ENCODE measurements at regions not wholly inside any gene's neighbourhood (a gene's known extent, or its start where the extent isn't known, plus 50 kb on each side); places are given as distances from the start of the nearest gene placed in this dataset.

DNA sequence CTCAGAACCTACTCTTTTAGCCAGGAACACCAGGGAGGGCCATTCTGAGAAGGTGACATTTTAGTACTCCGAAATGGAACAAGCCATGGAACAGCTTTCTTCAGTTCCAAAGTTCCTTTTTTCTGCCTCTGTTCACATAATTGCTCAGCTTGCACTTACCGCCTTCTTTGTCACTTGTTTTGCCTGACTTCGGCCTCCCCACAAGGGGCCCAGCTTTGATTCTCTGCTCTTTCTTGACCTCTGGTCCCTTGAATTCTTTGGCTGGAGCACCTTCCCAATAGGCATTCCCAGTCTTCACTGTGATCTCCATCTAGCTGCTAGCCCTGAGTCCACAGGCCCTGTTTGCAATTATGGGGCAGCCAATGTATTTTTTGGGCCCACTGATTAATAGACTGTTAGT, 51.4 kb upstream of the SLC7A14 start:
- H3K27ac ChIP-seq, result no peak overlapping the region
- intact Hi-C loops (cut with DNase I; ENCODE audit: low total_unique reads), result no loop called here
- H3K9me3 ChIP-seq, result no peaks in the 10 kb centered on the region
- no peak overlapping the region for H3K4me3 ChIP-seq
- H3K4me1 ChIP-seq, result no peaks in the 10 kb centered on the region
- H3K27me3 ChIP-seq, result no peaks in the 10 kb centered on the region
- DNase-seq, result no peak
- H3K36me3 ChIP-seq, result no peaks in the 10 kb centered on the region
- TF ChIP-seq, protein P1, sequence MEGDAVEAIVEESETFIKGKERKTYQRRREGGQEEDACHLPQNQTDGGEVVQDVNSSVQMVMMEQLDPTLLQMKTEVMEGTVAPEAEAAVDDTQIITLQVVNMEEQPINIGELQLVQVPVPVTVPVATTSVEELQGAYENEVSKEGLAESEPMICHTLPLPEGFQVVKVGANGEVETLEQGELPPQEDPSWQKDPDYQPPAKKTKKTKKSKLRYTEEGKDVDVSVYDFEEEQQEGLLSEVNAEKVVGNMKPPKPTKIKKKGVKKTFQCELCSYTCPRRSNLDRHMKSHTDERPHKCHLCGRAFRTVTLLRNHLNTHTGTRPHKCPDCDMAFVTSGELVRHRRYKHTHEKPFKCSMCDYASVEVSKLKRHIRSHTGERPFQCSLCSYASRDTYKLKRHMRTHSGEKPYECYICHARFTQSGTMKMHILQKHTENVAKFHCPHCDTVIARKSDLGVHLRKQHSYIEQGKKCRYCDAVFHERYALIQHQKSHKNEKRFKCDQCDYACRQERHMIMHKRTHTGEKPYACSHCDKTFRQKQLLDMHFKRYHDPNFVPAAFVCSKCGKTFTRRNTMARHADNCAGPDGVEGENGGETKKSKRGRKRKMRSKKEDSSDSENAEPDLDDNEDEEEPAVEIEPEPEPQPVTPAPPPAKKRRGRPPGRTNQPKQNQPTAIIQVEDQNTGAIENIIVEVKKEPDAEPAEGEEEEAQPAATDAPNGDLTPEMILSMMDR (IDR thresholded peaks at IDR 0.05), result no peak

DNA sequence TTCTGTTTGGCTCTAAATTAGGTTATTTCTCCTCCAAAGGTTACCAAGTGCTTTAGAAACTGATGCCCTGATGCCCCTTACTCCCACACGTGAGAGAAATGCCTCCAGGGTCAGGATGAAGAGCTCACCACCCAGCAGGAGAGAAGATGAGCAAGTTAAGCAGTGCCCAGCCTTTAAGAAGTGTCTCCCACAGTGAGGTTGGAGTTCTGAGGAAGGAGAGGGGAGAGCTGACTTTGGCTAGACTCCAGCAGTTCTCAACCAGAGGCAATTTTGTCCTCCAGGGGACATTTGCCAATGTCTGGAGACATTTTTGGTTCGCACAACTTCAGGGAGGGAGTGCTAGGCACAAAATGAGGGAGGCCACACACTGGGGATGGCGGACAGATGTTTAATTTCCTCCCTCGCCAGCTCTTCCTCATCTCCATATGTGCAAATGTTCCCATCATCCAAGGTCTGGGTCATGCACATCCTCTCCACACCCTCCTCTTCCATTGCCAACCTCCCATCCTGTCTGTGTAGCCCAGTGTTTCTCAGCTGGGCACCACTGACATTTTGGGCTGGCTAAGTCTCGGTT, 50.6 kb upstream of the SLC7A14 start:
- Histone ChIP-seq H3K27me3 (no peaks in the 10 kb centered on the region), H3K4me1 (no peaks in the 10 kb centered on the region), H3K9me3 (no peaks in the 10 kb centered on the region), H3K4me3 (no peak overlapping the region), H3K27ac (no peak overlapping the region), H3K36me3 (no peaks in the 10 kb centered on the region)
- DNase-seq, result no peak
- TF ChIP-seq, protein P1 (IDR thresholded peaks at IDR 0.05), result no peak
- intact Hi-C loops (cut with DNase I; ENCODE audit: low total_unique reads), result no loop called here

Data from tibial artery (tissue), 4 donors.